NCI-H2081 (cell line): ENCODE measurements at regions not wholly inside any gene's neighbourhood (a gene's known extent, or its start where the extent isn't known, plus 50 kb on each side); places are given as distances from the start of the nearest gene placed in this dataset.
"Not testable (repeated sequence)": the region's sequence is repeated elsewhere in the genome, so short reads cannot be mapped to it uniquely, and the experiment has no call there.

Source experiments
- DNase-seq, 2 experiments: peaks; one replicate each; lab custom pipeline; 2025; lab: John Stamatoyannopoulos, UW

- no peak for DNase-seq
These were observed 98.1 kb upstream of the TAS2R1 start for GRCh38 chr5:9728261-9728660.

- DNase-seq: no peak
These were observed 96.8 kb upstream of the TAS2R1 start for GRCh38 chr5:9726931-9727330.

- not testable (repeated sequence) for DNase-seq
These were observed 95.1 kb upstream of the TAS2R1 start for GRCh38 chr5:9725265-9725664.

- DNase-seq: no peak
These were observed 94.6 kb upstream of the TAS2R1 start for GRCh38 chr5:9724707-9725106.

DNA sequence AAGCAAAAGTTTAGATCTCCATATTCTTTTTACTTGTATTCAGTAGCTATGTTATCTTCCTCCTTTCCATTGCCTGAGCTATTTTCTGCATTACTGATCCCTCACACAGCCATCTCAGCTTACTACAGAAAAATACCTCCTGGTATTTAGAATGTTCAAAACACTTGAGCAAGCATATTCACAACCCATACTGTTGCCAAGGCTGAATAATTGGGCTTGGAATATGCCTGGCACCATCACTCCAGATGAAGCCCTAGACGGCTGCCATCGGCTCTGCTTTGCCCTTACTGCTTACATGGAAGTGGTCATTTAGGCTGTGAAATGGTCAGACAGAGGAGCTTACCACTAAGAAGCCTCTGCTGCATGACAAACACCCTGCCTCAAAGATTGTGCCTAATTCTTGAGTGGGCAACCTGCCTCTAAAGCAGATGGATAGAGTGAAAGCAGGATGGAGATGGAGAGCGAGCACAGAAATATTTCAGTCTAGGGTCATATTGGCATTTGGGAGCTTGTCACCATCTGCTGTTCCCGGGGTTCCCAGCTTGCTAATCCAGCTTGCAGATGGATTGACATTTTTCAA is 92.5 kb upstream of the TAS2R1 start:
- no peak for DNase-seq

GRCh38 chr5:9721161-9721560 is 91.0 kb upstream of the TAS2R1 start:
- DNase-seq: no peak

GRCh38 chr5:9720361-9720760 is 90.2 kb upstream of the TAS2R1 start:
- DNase-seq: no peak

DNA sequence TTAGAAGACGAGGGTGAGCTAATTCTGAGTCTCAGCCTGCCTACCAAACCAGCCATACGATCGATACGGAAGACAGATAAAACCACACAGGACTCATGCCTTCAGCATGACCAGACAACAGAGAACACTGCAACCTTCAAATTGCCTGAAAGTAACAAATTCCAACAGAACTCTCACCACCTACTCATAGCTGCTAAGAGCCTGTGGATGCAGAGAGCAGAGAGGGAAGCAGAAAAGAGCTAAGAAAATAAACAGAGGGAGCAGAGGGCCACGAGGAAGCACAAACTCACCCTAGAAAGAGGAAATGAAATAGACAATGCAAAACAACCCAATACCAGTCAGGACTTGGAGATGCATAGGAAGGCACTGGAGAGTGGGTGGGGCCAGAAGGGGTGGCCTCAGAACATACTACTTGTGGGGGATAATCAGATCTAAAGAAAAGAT is 86.7 kb upstream of the TAS2R1 start:
- no peak for DNase-seq

DNA sequence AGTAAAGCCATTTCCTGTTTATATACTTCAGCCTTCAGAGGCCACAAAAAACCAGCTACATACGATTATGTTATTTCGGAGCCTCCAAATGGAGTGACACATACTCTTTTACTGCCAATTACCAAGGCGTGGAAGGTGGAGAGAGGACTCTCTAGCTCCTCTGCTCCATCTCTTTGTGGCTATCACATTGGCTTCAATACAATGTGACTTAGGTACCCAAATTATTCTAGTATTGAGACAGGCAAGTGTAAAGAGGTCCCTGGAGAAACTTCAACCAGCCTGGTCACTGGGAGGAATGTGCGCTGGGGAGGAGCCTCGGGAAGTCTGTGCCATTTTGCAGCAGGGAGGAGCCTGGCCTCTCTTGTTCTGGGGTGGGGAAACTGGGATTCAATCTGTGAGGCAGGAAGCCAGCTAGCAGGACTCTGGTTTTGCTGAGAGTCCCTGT is 85.8 kb upstream of the TAS2R1 start:
- no peak for DNase-seq

DNA sequence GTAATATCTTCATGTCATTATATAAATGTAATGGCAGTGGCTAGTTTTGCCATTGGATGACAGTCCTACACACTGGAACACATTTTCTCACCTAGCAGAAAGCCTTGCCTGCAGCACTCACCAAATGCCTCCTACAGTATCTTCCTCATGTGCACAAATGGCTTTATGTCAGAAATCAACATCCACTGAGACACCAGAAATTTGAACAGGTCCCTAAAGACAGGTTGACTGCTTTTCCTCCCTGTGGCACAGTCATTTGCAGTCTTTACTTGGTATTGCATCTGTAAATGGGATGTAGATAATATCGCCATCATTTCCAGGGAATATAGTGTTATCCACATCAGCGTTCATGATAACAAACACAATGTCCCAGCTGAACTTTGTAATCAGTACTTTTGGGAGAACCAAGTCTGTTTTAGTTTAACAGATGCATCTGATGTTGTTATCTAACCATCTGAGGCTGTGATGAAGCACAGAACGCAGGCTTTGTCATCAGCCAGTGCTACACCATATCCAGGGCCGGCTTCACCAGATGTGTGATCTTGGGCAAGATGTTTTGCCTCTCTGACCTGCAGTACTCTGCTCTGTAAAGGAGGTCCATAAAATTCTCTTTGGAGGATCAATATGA is 83.9 kb upstream of the TAS2R1 start:
- no peak for DNase-seq

- DNase-seq: peak; percentile 78 to 90
These were observed 83.2 kb upstream of the TAS2R1 start for GRCh38 chr5:9713356-9713755.

DNA sequence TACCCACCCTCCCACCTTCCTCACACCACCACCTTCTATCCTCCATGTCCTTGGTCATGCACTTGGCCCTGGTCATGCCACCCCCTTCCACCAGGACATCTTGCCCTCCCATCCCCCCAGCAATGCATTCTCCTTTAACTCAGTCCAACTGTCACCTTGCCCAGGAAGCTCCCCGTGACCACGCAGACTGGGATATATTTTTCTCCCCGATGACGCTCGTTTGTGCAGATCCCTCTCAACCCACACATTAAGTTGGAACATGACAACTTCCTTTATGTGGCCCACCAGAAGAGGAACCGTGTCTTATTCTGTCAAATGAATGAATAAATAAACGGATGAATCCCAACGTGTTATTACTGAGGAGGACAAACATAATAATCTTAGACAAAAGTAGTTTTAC is 82.8 kb upstream of the TAS2R1 start:
- DNase-seq: peak; percentile 77 to 90

DNA sequence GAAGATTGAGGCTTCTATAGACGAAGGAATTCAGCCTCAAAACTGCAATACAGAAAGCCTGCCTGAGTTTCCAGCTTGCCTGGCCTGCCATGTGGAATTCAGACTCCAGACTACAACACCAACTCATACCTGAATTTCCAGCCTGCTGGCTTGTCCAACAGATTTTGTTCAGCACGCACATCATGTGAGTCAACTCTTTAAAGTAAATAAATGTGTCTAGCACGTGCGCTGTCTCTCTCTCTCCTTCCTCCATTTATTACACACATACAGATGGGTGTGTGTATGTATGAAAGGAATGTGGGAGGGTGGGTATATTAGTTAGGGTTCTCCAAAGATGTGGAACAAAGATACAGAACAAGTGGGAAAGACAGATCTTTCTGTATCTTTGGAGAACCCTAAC is 82.4 kb upstream of the TAS2R1 start:
- no peak for DNase-seq

- no peak for DNase-seq
These were observed 79.9 kb upstream of the TAS2R1 start for GRCh38 chr5:9710069-9710468.

- DNase-seq: no peak
These were observed 77.7 kb upstream of the TAS2R1 start for GRCh38 chr5:9707732-9708462.

GRCh38 chr5:9699681-9700080 is 69.5 kb upstream of the TAS2R1 start:
- no peak for DNase-seq

DNA sequence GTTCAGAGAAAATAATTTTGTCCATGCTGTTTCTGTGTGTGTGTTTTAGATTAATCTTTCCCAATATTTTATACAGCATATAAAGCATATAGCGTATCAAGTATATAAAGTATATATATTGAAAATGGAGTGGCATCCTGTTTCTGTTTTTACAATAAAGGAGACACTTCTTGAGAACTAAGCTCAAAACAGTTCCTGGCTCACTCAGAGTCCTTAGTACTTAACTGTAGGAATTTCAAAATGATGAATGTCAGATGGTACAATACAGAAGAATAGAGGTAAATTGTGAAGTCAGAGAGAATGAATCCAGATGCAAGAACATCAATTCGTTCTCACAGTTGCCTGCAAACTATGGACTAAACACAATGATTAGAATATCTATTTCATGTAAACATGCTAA is 68.7 kb upstream of the TAS2R1 start:
- no peak for DNase-seq

GRCh38 chr5:9698125-9698826 is 68.1 kb upstream of the TAS2R1 start:
- DNase-seq: no peak

DNA sequence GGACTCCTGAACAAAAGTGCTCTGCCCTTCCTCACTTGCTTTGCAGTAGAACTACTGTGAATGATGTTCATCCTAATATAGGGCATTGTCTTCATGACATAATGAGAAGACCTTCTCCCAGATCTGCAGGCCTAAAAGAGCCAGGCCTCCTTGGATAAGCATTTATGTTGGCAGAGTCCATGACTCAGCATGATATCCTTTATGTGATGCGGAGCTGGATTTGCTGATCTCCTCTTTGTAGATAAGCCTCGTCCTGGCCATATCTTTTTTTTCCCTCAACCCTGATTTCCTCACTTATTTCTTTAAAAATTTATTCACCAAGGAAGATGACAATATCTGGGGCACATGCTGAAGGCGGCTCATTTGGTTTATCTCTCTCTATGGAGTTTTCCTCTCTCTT is 62.4 kb upstream of the TAS2R1 start:
- no peak for DNase-seq

- no peak for DNase-seq
These were observed 61.1 kb upstream of the TAS2R1 start for GRCh38 chr5:9691261-9691660.

- DNase-seq: no peak
These were observed 60.6 kb upstream of the TAS2R1 start for GRCh38 chr5:9690751-9691150.

DNA sequence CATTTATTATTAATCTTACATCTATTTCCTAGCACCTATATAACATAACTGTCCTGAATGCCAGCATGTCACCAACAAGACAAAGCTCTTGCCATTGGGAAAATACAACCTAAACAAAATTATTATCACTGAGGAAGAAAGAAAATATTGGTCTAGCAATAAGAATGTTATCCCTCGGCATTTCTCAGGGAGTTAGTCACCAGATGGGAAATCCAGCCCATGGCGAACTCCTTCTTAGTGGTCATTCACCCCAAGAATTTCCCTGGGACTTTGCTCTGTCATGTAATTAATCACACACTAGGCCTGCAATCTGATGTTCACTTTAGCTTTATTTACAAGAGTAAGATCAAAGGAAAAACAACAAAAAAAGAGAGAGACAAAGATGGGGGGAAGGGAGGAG is 56.1 kb upstream of the TAS2R1 start:
- no peak for DNase-seq

DNA sequence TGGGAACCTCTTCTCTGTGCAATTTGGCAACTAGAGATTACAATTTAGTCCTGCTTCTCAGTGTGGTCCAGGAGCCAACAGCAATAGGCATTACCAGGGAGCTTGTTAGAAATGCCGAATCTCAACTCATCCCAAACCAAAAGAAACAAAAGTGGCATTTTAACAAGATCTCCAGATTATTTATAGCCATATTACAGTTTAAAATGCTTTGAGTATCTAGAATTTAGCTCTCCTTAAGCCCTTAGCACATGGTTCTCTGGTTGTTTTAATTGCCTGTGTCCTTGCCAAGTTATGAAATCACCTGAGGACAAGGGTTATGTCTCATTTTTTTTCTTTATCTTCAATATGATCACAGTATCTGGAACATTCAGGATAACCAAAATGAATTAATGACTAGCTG is 51.6 kb upstream of the TAS2R1 start:
- DNase-seq: no peak
